MM.1S (cell line): ENCODE measurements at regions not wholly inside any gene's neighbourhood (a gene's known extent, or its start where the extent isn't known, plus 50 kb on each side); places are given as distances from the start of the nearest gene placed in this dataset.

Experiments used
- CTCF ChIP-seq: fragments of 300-600 bp; sonication (generic); IDR thresholded peaks from 2 replicates; pipeline ENCODE4 v1.5.1; 2016; ENCODE audit warnings: antibody characterized with exemption, low read length, mixed read lengths
- EZH2 ChIP-seq: fragments of 300-600 bp; sonication (generic); optimal IDR thresholded peaks from 2 replicates; pipeline ENCODE3; 2017; ENCODE audit warnings: low read depth, mild to moderate bottlenecking, antibody characterized with exemption, low read length, mixed read lengths
- EZH2phosphoT487 ChIP-seq: fragments of 300-600 bp; sonication (generic); IDR thresholded peaks from 2 replicates; pipeline ENCODE4 v1.6.1; 2018; ENCODE audit warnings: antibody characterized with exemption, low read length

DNA sequence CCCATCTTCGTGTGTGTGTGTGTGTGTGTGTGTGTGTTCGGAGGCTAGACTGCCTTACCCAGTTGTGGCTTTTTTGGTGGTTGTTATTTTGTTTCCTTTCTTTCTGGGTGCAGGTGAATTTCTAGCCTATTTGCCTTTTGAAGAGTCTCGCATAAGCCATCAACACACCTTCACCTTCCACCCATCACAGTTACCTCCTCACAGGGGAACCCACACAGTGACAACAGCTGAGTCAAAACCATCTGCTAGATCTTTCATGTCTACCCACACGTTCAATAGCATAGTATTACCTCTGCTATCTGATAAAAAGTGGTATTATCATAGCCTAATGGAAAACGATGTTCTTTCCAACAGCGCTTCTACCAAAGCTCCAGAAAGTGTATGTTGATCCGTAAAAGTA is 303.2 kb upstream of the TMTC4 start:
- TF ChIP-seq CTCF (no peak), EZH2phosphoT487 (no peak), EZH2 (no peak)
